HG03342 (cell line): ENCODE measurements at regions not wholly inside any gene's neighbourhood (a gene's known extent, or its start where the extent isn't known, plus 50 kb on each side); places are given as distances from the start of the nearest gene placed in this dataset.

Source experiments
- ATAC-seq: cut with Tn5 transposase; IDR thresholded peaks from one replicate; pipeline ENCODE4 v1.9.1; 2021; ENCODE audit warnings: mild to moderate bottlenecking, moderate library complexity; ENCODE audit not compliant: unreplicated experiment

- no peak for ATAC-seq
These were observed 390.5 kb downstream of the QKI start for GRCh38 chr6:163804991-163805390.

GRCh38 chr6:163802267-163802666, 387.7 kb downstream of the QKI start:
- no peak for ATAC-seq

GRCh38 chr6:163797296-163797845, 382.9 kb downstream of the QKI start:
- ATAC-seq, result no peak

DNA sequence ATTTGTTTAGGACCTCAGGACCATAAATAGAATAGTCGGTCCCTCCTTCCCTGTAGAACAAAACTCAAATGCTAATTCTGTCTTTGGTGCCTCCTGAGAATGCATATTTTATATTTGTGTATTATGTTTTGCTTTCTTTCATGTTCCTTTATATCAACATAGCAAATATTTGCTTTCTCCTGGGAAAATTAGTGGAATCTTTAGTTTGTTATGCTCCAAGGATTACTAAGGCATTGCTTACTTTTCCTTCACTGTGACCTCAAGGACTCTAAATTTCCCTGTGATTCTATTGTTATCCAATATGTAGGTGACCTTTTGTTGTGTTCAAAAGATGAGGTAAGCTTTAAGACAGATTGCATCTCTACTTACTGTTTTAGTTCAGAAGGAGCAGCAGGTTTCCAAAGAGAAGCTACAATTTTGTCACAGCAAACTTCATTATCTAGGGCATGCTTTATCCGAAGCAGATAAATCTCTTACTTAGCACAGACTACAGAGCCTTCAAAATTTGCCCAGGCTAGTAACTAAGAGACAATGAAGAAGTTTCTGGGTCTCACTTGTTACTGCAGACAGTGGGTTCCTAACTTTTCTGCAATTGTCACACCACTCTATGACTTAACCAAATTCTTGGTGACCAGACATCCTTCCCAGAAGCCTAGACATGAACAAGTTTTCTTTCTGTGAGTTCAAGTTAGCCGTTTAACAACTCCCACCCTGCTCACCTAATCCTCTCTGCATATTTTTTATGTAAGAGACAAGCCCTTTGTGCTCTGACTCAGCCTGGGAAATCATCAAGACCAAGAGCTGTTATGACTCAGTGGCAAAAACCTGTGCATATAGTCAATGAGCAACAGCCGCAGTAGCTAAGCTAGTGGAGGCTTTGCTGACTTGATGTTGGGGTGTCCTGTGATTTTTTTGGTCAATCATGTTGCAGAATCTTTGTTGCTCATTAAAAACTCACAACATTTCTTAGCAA, 378.8 kb downstream of the QKI start:
- ATAC-seq, result peak; percentile 95

DNA sequence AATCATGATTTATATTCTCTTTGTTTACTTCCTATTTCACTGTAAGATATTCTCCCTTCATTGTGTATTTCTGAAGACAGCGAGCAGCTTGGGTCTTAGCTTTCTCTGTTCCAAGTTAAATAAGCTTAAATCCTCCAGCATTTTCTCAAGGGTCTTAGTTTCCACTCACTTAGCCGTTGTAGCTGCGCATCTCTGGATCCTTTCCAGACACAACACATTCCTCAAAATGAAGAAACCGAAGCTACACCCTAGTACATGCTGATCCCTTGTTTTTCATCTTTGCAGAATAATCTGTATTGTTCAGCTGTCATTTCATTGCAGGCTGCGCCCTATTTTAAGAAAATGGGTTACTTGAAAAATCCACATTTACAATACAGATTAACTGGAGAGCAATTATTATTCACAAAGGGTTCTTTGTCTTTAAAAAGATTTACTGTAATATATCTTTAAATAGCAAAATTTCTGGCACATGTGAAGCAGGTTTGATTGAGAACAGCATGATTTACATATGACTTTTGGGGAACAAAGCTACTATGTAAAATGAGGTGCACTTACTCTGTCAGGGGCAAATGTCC, 375.8 kb downstream of the QKI start:
- no peak for ATAC-seq

- ATAC-seq, result no peak
These were observed 374.8 kb downstream of the QKI start for GRCh38 chr6:163789199-163789810.

- no peak for ATAC-seq
These were observed 372.6 kb downstream of the QKI start for GRCh38 chr6:163786995-163787671.

GRCh38 chr6:163782436-163783003, 368.0 kb downstream of the QKI start:
- ATAC-seq, result peak; percentile 86

DNA sequence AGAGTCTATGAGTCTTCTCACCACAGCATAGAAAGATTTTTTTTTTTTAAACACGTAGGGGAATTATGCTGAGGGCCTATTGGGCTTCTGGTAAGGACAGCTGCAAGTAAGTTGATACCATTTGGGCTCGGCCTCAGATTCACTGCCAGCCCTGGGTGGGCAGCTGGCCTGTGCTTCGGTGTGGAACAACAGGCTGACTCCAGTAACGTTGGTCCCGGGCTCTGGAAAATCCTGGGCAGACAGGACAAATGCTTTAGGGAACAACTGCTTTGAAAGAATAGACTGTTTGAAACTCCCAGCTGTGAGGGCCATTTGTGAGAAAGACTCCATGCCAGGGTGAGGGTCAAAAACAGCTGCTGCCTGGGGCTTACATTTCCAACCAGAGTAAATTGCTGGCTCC, 366.5 kb downstream of the QKI start:
- no peak for ATAC-seq

GRCh38 chr6:163779727-163780284, 365.3 kb downstream of the QKI start:
- no peak for ATAC-seq

- ATAC-seq, result no peak
These were observed 363.2 kb downstream of the QKI start for GRCh38 chr6:163777716-163778115.

DNA sequence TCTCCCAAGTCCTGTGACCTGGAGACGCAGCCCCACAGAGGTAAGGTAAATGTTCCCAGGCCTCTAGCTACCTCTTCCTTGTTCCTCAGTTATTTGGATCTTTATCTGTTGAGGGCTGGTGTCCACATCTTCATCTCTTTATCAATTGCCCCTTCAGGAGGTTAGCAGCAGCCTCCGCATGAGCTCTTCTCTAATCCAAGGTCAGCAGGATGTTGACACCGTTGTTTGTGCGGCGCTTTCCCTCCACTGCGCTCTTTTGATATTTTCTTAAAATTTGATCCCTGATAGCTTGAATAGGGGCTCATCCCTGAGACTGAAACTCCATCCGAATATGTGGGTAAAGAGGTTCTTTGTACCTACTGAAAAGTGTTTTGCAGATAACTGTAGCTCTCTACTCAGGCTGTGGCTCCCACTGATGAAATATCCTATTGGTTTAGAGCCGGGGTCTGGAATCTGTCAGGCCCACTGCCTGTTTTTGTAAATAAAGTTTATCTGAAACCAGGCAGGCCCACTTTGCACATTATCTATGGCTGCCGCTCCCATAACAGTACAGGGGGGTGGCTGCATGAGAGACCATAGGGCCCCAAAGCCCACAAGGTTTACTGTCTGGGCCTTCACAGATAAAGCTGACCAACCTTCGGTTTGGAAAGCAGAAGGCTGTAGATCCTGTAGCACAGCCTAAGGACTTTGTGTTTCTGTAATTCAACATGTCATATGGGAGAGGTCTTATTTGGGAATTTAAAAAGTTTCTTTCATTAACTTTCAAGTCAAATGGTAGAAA, 362.6 kb downstream of the QKI start:
- ATAC-seq, result no peak

DNA sequence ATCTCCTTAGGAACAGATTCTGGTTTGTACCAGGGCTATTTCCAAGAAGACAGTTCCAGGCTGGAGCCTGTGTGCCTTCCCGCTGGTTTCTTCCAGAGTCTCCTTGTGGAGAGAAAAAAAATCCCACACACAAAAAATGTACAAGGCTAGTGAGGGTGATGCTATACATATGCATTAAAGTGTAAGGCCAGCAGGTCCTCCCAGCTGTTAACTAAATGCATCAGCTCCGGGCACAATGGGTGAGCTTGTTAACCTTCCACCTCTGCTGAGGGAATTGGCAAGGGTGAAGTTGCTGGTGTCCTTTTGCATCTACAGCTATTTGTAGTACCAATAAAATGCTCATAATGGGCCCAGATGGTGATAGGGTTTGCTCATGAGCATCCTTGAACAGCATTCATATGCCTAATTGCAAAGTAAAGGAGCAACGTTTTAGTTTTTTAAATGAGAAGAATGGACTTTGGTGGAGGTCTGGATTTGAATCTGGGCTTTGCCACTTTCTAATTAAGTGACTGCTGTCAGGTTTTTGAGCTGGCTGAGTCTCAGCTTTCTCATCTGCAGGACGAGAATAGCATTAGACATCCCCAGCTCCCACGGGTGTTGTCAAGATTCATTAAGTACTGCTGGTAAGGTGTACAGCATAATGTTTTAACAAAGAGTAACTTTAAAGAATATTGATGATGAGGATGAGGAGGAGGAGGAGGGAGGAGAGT, 361.8 kb downstream of the QKI start:
- ATAC-seq, result no peak

DNA sequence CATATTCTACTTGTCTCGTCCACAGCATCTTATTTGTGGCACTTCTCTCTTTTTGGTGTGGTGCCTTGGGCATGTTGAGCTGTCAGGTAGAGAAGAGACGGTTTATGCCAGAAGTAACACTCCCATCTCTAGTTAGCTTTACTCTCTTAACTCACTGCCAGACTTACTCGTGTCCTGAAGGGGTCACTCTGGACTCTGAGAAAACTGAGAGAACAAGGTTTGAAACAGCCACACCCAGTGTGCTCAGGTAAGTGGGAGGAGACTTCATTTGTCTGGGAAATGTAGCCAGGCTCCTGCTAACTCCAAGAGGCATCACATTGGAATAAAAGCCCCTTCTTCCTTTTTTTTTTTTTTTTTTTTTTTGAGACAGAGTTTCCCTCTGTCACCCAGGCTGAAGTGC, 360.8 kb downstream of the QKI start:
- no peak for ATAC-seq

GRCh38 chr6:163774485-163774884, 360.0 kb downstream of the QKI start:
- ATAC-seq, result no peak

- ATAC-seq, result no peak
These were observed 359.1 kb downstream of the QKI start for GRCh38 chr6:163773646-163774045.

- no peak for ATAC-seq
These were observed 358.2 kb downstream of the QKI start for GRCh38 chr6:163772701-163773100.

DNA sequence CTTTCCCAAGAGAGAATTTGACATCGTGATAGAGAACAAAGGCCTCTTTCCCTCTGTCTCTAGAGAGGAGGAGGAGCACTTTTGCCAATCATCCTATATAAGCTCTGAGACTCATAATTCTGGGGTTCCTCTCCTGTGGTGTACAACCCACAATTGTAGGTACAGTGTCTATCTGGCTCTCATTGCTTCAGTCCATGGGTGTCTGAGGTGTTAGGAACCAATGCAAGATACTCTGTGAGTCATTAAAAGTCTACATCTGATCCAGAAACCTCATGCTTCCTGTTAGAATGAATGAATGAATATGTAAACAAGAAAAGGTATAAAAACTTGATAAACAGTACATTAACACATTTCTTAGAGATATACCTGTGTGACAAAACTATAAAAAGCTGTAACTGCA, 356.7 kb downstream of the QKI start:
- no peak for ATAC-seq

GRCh38 chr6:163768905-163769304, 354.4 kb downstream of the QKI start:
- ATAC-seq, result no peak
